Activated naive CD4-positive, alpha-beta T cell treated with anti-CD3 and anti-CD28 coated beads, Interleukin-2, amount 10 ng/mL, durations not matched to agents 7 days and 5 days (primary cell): ENCODE measurements at regions not wholly inside any gene's neighbourhood (a gene's known extent, or its start where the extent isn't known, plus 50 kb on each side); places are given as distances from the start of the nearest gene placed in this dataset.
A peak's percentile ranks its signal among the peaks of the same experiment; 100 is the strongest.
"Not testable (repeated sequence)": the region's sequence is repeated elsewhere in the genome, so short reads cannot be mapped to it uniquely, and the experiment has no call there.

Experiments used
- CTCF ChIA-PET: fragments of 350-600 bp; sonication (Branson Sonifier 250); formaldehyde crosslinking; loops from one replicate; lab custom pipeline; 2021; ENCODE audit warnings: antibody characterized with exemption; lab: Charles Lee
- DNase-seq: peaks from one replicate; pipeline ENCODE4 v3.0.0-alpha.2; 2020
- H3K27ac Mint-ChIP-seq: one replicate; pipeline ENCODE4 v1.8.0; 2021; ENCODE audit warnings: mild to moderate bottlenecking, moderate library complexity, mixed read lengths
- H3K27me3 Mint-ChIP-seq: one replicate; pipeline ENCODE4 v1.8.0; 2021; ENCODE audit warnings: mild to moderate bottlenecking, mixed read lengths
- H3K36me3 Mint-ChIP-seq: one replicate; pipeline ENCODE4 v1.8.0; 2021; ENCODE audit warnings: mixed read lengths
- H3K4me1 Mint-ChIP-seq: one replicate; pipeline ENCODE4 v1.8.0; 2021; ENCODE audit warnings: mixed read lengths
- H3K4me3 Mint-ChIP-seq: one replicate; pipeline ENCODE4 v1.8.0; 2021; ENCODE audit warnings: mild to moderate bottlenecking, moderate library complexity, mixed read lengths
- H3K9me3 Mint-ChIP-seq: one replicate; pipeline ENCODE4 v1.8.0; 2021; ENCODE audit warnings: mixed read lengths

- H3K4me3 Mint-ChIP-seq, result no peak overlapping the region
- no peak for DNase-seq
- H3K4me1 Mint-ChIP-seq, result peaks cover 20% of the 10 kb centered on the region
- CTCF ChIA-PET, result interaction anchor here (1.3 kb wide), 1 partner anchor 20 kb away, joined by 4 read pairs; no protein-coding TSS in a partner anchor
- H3K27me3 Mint-ChIP-seq, result no peaks in the 10 kb centered on the region
- peaks cover 39% of the 10 kb centered on the region for H3K36me3 Mint-ChIP-seq
- H3K9me3 Mint-ChIP-seq, result no peaks in the 10 kb centered on the region
- no peak overlapping the region for H3K27ac Mint-ChIP-seq
Measured at GRCh38 chr19:7400815-7401214, 52.1 kb downstream of the ARHGEF18 start.

GRCh38 chr19:7401694-7402093 is 53.0 kb downstream of the ARHGEF18 start:
- H3K4me1 Mint-ChIP-seq, result peaks cover 11% of the 10 kb centered on the region
- no peaks in the 10 kb centered on the region for H3K9me3 Mint-ChIP-seq
- peaks cover 37% of the 10 kb centered on the region for H3K36me3 Mint-ChIP-seq
- no peak for DNase-seq
- H3K27ac Mint-ChIP-seq, result no peak overlapping the region
- H3K4me3 Mint-ChIP-seq, result no peak overlapping the region
- CTCF ChIA-PET, result no interaction called here
- no peaks in the 10 kb centered on the region for H3K27me3 Mint-ChIP-seq

- H3K27ac Mint-ChIP-seq, H3K27me3 Mint-ChIP-seq, DNase-seq, H3K9me3 Mint-ChIP-seq, CTCF ChIA-PET, H3K4me3 Mint-ChIP-seq, H3K4me1 Mint-ChIP-seq: not testable (repeated sequence)
- H3K36me3 Mint-ChIP-seq, result peaks cover 29% of the 10 kb centered on the region
Measured at GRCh38 chr19:7405482-7405881, 56.7 kb downstream of the ARHGEF18 start.

GRCh38 chr19:7408251-7408650 is 59.5 kb downstream of the ARHGEF18 start:
- Mint-ChIP-seq H3K27ac (no peak overlapping the region), H3K36me3 (peaks cover 26% of the 10 kb centered on the region), H3K27me3 (no peaks in the 10 kb centered on the region), H3K4me3 (no peak overlapping the region), H3K9me3 (no peaks in the 10 kb centered on the region), H3K4me1 (peaks cover 12% of the 10 kb centered on the region)
- no peak for DNase-seq
- CTCF ChIA-PET, result no interaction called here

DNA sequence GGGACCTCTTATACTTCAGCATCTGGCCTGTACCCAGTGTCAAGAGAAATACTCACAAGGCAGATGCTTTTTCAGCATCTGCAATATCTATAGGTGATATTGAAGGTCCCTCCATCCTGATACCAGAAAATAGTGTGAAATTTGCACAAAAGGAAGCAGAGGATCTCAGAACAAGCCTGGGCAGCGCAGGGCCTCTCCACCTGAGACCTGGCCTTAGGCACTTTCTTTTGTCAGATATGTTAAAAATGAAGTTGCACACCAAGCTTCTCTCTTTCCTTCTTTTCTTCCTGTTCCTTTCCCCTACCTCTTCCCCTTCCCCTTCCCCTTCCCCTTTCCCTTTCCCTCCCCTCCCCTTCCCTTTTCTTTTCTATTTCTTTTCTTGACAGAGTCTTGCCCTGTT is 62.2 kb downstream of the ARHGEF18 start:
- Mint-ChIP-seq H3K27me3 (no peaks in the 10 kb centered on the region), H3K36me3 (peaks cover 25% of the 10 kb centered on the region), H3K4me1 (peaks cover 12% of the 10 kb centered on the region), H3K9me3 (no peaks in the 10 kb centered on the region), H3K4me3 (no peak overlapping the region), H3K27ac (no peak overlapping the region)
- no peak for DNase-seq
- CTCF ChIA-PET, result interaction anchor here (0.6 kb wide), 1 partner anchor 15 kb away, joined by 3 read pairs; no protein-coding TSS in a partner anchor

DNA sequence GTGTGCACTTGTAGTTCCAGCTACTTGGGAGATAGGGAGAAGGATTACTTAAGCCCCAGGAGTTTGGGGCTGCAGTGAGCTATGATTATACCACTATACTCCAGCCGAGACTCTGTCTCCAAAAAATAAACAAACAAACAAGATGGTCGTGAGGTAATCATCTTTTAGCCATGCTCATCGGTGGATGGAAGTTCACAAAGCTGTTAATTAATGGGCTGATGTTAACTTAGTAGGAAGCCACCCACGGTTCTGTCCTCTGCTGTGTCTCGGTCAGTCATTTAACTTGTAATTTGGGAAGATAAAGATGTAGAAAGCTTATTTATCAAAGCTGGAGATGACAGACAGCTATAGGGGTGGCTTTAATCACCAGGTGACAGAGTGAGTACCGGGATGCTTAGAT is 64.9 kb downstream of the ARHGEF18 start:
- H3K27ac Mint-ChIP-seq, result no peak overlapping the region
- no peak overlapping the region for H3K4me3 Mint-ChIP-seq
- H3K4me1 Mint-ChIP-seq, result peaks cover 9% of the 10 kb centered on the region
- H3K27me3 Mint-ChIP-seq, result no peaks in the 10 kb centered on the region
- H3K9me3 Mint-ChIP-seq, result no peaks in the 10 kb centered on the region
- no peak for DNase-seq
- CTCF ChIA-PET, result no interaction called here
- peaks cover 27% of the 10 kb centered on the region for H3K36me3 Mint-ChIP-seq

GRCh38 chr19:7415163-7415856 is 66.6 kb downstream of the ARHGEF18 start:
- DNase-seq, result no peak
- H3K4me1 Mint-ChIP-seq, result peaks cover 3% of the 10 kb centered on the region
- no peak overlapping the region for H3K4me3 Mint-ChIP-seq
- peaks cover 30% of the 10 kb centered on the region for H3K36me3 Mint-ChIP-seq
- CTCF ChIA-PET, result no interaction called here
- no peaks in the 10 kb centered on the region for H3K9me3 Mint-ChIP-seq
- H3K27me3 Mint-ChIP-seq, result no peaks in the 10 kb centered on the region
- no peak overlapping the region for H3K27ac Mint-ChIP-seq

- Mint-ChIP-seq H3K4me1 (peaks cover 3% of the 10 kb centered on the region), H3K27me3 (no peaks in the 10 kb centered on the region), H3K27ac (no peak overlapping the region), H3K36me3 (peaks cover 31% of the 10 kb centered on the region), H3K4me3 (no peak overlapping the region), H3K9me3 (no peaks in the 10 kb centered on the region)
- CTCF ChIA-PET, result no interaction called here
- no peak for DNase-seq
Measured at GRCh38 chr19:7415857-7416371, 67.2 kb downstream of the ARHGEF18 start.

GRCh38 chr19:7417671-7418324 is 69.1 kb downstream of the ARHGEF18 start:
- no peaks in the 10 kb centered on the region for H3K27me3 Mint-ChIP-seq
- no peaks in the 10 kb centered on the region for H3K9me3 Mint-ChIP-seq
- H3K27ac Mint-ChIP-seq, result peak overlapping the region; percentile 56
- no peak overlapping the region for H3K4me3 Mint-ChIP-seq
- H3K4me1 Mint-ChIP-seq, result no peaks in the 10 kb centered on the region
- peaks cover 32% of the 10 kb centered on the region for H3K36me3 Mint-ChIP-seq
- no peak for DNase-seq
- CTCF ChIA-PET, result no interaction called here

GRCh38 chr19:7418596-7418995 is 69.9 kb downstream of the ARHGEF18 start:
- H3K27ac Mint-ChIP-seq, result no peak overlapping the region
- peaks cover 29% of the 10 kb centered on the region for H3K36me3 Mint-ChIP-seq
- DNase-seq, result no peak
- no peak overlapping the region for H3K4me3 Mint-ChIP-seq
- CTCF ChIA-PET, result no interaction called here
- no peaks in the 10 kb centered on the region for H3K27me3 Mint-ChIP-seq
- H3K9me3 Mint-ChIP-seq, result no peaks in the 10 kb centered on the region
- H3K4me1 Mint-ChIP-seq, result no peaks in the 10 kb centered on the region

DNA sequence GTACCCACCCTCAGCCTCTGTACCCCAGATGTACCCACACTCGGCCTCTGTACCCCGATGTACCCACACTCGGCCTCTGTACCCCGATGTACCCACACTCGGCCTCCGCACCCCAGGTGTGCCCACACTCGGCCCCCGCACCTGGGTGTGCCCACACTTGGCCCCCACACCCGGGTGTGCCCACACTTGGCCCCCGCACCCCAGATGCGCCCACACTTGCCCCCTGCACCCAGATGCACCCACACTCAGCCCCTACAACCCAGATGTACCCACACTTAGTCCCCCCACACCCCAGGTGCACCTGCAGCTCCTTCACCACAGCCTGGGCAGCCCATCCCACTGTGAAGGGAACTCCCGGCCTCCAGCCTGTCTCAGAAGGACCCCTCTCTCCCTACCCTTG is 69.7 kb downstream of the PEX11G start:
- CTCF ChIA-PET, result no interaction called here
- Mint-ChIP-seq H3K4me3 (no peak overlapping the region), H3K27ac (no peak overlapping the region), H3K4me1 (no peaks in the 10 kb centered on the region), H3K9me3 (no peaks in the 10 kb centered on the region), H3K36me3 (peaks cover 26% of the 10 kb centered on the region), H3K27me3 (no peaks in the 10 kb centered on the region)
- no peak for DNase-seq

- DNase-seq, result no peak
- Mint-ChIP-seq H3K4me1 (no peaks in the 10 kb centered on the region), H3K9me3 (no peaks in the 10 kb centered on the region), H3K36me3 (peaks cover 28% of the 10 kb centered on the region), H3K27ac (no peak overlapping the region), H3K27me3 (no peaks in the 10 kb centered on the region), H3K4me3 (no peak overlapping the region)
- CTCF ChIA-PET, result interaction anchor here (0.5 kb wide), 1 partner anchor 40 kb away, joined by 6 read pairs; no protein-coding TSS in a partner anchor
Measured at GRCh38 chr19:7419777-7420439, 68.9 kb downstream of the PEX11G start.

DNA sequence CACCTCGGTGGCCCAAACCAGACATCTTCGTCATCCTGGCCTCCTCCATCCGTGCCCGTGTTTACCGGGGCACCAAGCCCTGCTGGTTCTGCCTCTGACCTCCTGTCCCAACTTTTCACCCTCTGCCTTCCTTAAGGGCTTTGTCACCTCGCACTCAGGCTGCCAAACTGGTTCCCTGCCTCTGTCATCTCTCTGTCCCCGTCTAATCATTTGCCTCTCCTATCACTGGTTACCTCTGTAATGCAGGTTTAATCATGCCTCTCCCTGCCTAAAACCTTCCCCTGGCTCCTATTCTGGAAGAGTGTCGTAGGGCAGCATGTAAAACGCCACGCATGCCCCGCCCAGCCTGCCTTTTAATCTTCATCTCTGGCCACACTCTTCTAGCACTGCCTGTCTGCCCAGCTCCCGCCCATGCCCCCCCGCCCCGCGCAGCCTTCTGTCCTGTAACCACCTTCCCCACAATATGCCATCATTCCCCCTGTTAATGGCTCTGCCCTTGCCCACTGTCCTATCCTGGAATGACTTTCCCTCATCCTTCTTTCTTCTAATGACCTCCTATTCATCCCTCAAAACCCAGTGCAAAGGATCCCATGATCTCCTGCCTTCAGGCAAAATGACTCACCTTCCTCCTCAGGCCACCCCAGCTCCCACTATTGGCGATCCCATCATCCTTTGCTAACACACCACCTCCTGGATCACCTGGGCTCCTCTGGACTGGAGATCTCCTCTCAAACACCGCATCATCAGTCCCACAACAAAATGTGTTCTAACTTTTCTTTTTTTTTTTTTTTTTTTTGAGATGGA is 66.7 kb downstream of the PEX11G start:
- H3K4me1 Mint-ChIP-seq, result no peaks in the 10 kb centered on the region
- no peaks in the 10 kb centered on the region for H3K9me3 Mint-ChIP-seq
- H3K27me3 Mint-ChIP-seq, result no peaks in the 10 kb centered on the region
- no peak overlapping the region for H3K27ac Mint-ChIP-seq
- DNase-seq, result no peak
- H3K36me3 Mint-ChIP-seq, result peaks cover 28% of the 10 kb centered on the region
- no peak overlapping the region for H3K4me3 Mint-ChIP-seq
- CTCF ChIA-PET, result no interaction called here
